ENCODE measurements at regions not wholly inside any gene's neighbourhood (a gene's known extent, or its start where the extent isn't known, plus 50 kb on each side); places are given as distances from the start of the nearest gene placed in this dataset.

- TF ChIP-seq FOXP2 (optimal IDR thresholded peaks at IDR 0.05; ENCODE audit: control extremely low read depth, extremely low read length, insufficient read depth) (no peak), POLR2AphosphoS5 (IDR thresholded peaks at IDR 0.05; ENCODE audit: borderline replicate concordance, low read depth, low read length) (no peak), EZH2 (IDR thresholded peaks at IDR 0.05) (no peak)
- no peak overlapping the region for H3K9ac ChIP-seq (ENCODE audit: insufficient read length)
- H3K9me3 ChIP-seq (ENCODE audit: low read depth, low read length): no peaks in the 10 kb centered on the region
- DNase-seq (ENCODE audit: low read depth, low spot score): no peak
- H3K36me3 ChIP-seq (ENCODE audit: insufficient read depth, low read length): no peaks in the 10 kb centered on the region
- H3K27ac ChIP-seq: no peak overlapping the region
- no peak overlapping the region for H3K4me3 ChIP-seq
These were observed 69.2 kb upstream of the CDYL start for GRCh38 chr6:4707011-4707410.

GRCh38 chr6:4705809-4706208, 70.4 kb upstream of the CDYL start:
- no peak for DNase-seq (ENCODE audit: low read depth, low spot score)
- Histone ChIP-seq H3K27ac (no peak overlapping the region), H3K9ac (ENCODE audit: insufficient read length) (no peak overlapping the region), H3K36me3 (ENCODE audit: insufficient read depth, low read length) (no peaks in the 10 kb centered on the region), H3K4me3 (no peak overlapping the region), H3K9me3 (ENCODE audit: low read depth, low read length) (no peaks in the 10 kb centered on the region)
- TF ChIP-seq FOXP2 (optimal IDR thresholded peaks at IDR 0.05; ENCODE audit: control extremely low read depth, extremely low read length, insufficient read depth) (no peak), POLR2AphosphoS5 (IDR thresholded peaks at IDR 0.05; ENCODE audit: borderline replicate concordance, low read depth, low read length) (no peak), EZH2 (IDR thresholded peaks at IDR 0.05) (no peak)

GRCh38 chr6:4703382-4703781, 72.8 kb upstream of the CDYL start:
- H3K36me3 ChIP-seq (ENCODE audit: insufficient read depth, low read length): no peaks in the 10 kb centered on the region
- H3K4me3 ChIP-seq: no peak overlapping the region
- DNase-seq (ENCODE audit: low read depth, low spot score): no peak
- H3K9ac ChIP-seq (ENCODE audit: insufficient read length): no peak overlapping the region
- TF ChIP-seq FOXP2 (optimal IDR thresholded peaks at IDR 0.05; ENCODE audit: control extremely low read depth, extremely low read length, insufficient read depth): no peak
- H3K27ac ChIP-seq: no peak overlapping the region
- H3K9me3 ChIP-seq (ENCODE audit: low read depth, low read length): no peaks in the 10 kb centered on the region

- no peak overlapping the region for H3K27ac ChIP-seq
- no peak for DNase-seq (ENCODE audit: low read depth, low spot score)
- H3K9me3 ChIP-seq (ENCODE audit: low read depth, low read length): no peaks in the 10 kb centered on the region
- no peak overlapping the region for H3K4me3 ChIP-seq
- no peaks in the 10 kb centered on the region for H3K36me3 ChIP-seq (ENCODE audit: insufficient read depth, low read length)
- H3K9ac ChIP-seq (ENCODE audit: insufficient read length): no peak overlapping the region
- TF ChIP-seq FOXP2 (optimal IDR thresholded peaks at IDR 0.05; ENCODE audit: control extremely low read depth, extremely low read length, insufficient read depth) (no peak), POLR2AphosphoS5 (IDR thresholded peaks at IDR 0.05; ENCODE audit: borderline replicate concordance, low read depth, low read length) (no peak), EZH2 (IDR thresholded peaks at IDR 0.05) (no peak)
These were observed 77.1 kb upstream of the CDYL start for GRCh38 chr6:4698901-4699659.

GRCh38 chr6:4693173-4693970, 82.8 kb upstream of the CDYL start:
- no peaks in the 10 kb centered on the region for H3K9me3 ChIP-seq (ENCODE audit: low read depth, low read length)
- H3K27ac ChIP-seq: no peak overlapping the region
- H3K4me3 ChIP-seq: no peak overlapping the region
- no peak for DNase-seq (ENCODE audit: low read depth, low spot score)
- H3K36me3 ChIP-seq (ENCODE audit: insufficient read depth, low read length): no peaks in the 10 kb centered on the region
- no peak overlapping the region for H3K9ac ChIP-seq (ENCODE audit: insufficient read length)
- TF ChIP-seq POLR2AphosphoS5 (IDR thresholded peaks at IDR 0.05; ENCODE audit: borderline replicate concordance, low read depth, low read length) (no peak), EZH2 (IDR thresholded peaks at IDR 0.05) (no peak), FOXP2 (optimal IDR thresholded peaks at IDR 0.05; ENCODE audit: control extremely low read depth, extremely low read length, insufficient read depth) (no peak)

GRCh38 chr6:4692664-4693063, 83.5 kb upstream of the CDYL start:
- DNase-seq (ENCODE audit: low read depth, low spot score): no peak
- TF ChIP-seq FOXP2 (optimal IDR thresholded peaks at IDR 0.05; ENCODE audit: control extremely low read depth, extremely low read length, insufficient read depth) (no peak), POLR2AphosphoS5 (IDR thresholded peaks at IDR 0.05; ENCODE audit: borderline replicate concordance, low read depth, low read length) (no peak), EZH2 (IDR thresholded peaks at IDR 0.05) (no peak)

GRCh38 chr6:4687989-4688947, 87.9 kb upstream of the CDYL start:
- Histone ChIP-seq H3K4me3 (no peak overlapping the region), H3K9ac (ENCODE audit: insufficient read length) (no peak overlapping the region), H3K27ac (no peak overlapping the region), H3K9me3 (ENCODE audit: low read depth, low read length) (no peaks in the 10 kb centered on the region), H3K36me3 (ENCODE audit: insufficient read depth, low read length) (no peaks in the 10 kb centered on the region)
- TF ChIP-seq FOXP2 (optimal IDR thresholded peaks at IDR 0.05; ENCODE audit: control extremely low read depth, extremely low read length, insufficient read depth) (no peak), EZH2 (IDR thresholded peaks at IDR 0.05) (no peak), POLR2AphosphoS5 (IDR thresholded peaks at IDR 0.05; ENCODE audit: borderline replicate concordance, low read depth, low read length) (no peak)
- DNase-seq (ENCODE audit: low read depth, low spot score): no peak

More at GRCh38 chr6:4692664-4693063, 83.5 kb upstream of the CDYL start:
- no peak overlapping the region for H3K4me3 ChIP-seq
- H3K9ac ChIP-seq (ENCODE audit: insufficient read length): no peak overlapping the region
- no peaks in the 10 kb centered on the region for H3K9me3 ChIP-seq (ENCODE audit: low read depth, low read length)
- no peak overlapping the region for H3K27ac ChIP-seq
- H3K36me3 ChIP-seq (ENCODE audit: insufficient read depth, low read length): no peaks in the 10 kb centered on the region

- Histone ChIP-seq H3K9me3 (ENCODE audit: low read depth, low read length) (no peaks in the 10 kb centered on the region), H3K27ac (no peak overlapping the region), H3K9ac (ENCODE audit: insufficient read length) (no peak overlapping the region), H3K4me3 (no peak overlapping the region), H3K36me3 (ENCODE audit: insufficient read depth, low read length) (no peaks in the 10 kb centered on the region)
- no peak for DNase-seq (ENCODE audit: low read depth, low spot score)
- TF ChIP-seq EZH2 (IDR thresholded peaks at IDR 0.05) (no peak), FOXP2 (optimal IDR thresholded peaks at IDR 0.05; ENCODE audit: control extremely low read depth, extremely low read length, insufficient read depth) (no peak), POLR2AphosphoS5 (IDR thresholded peaks at IDR 0.05; ENCODE audit: borderline replicate concordance, low read depth, low read length) (no peak)
These were observed 88.6 kb upstream of the CDYL start for GRCh38 chr6:4687656-4687988.

All from SK-N-MC (cell line).